Omental fat pad (tissue), 3 donors: ENCODE measurements at regions not wholly inside any gene's neighbourhood (a gene's known extent, or its start where the extent isn't known, plus 50 kb on each side); places are given as distances from the start of the nearest gene placed in this dataset.

ENCODE experiments used
- ATAC-seq: fragments of 150-250 bp; one replicate; pipeline ENCODE4 v1.9.1; 2016; ENCODE audit warnings: mild to moderate bottlenecking, moderate library complexity; ENCODE audit not compliant: low FRiP score
- DNase-seq: peaks from one replicate; pipeline ENCODE4 v3.0.0-alpha.2; 2019; ENCODE audit warnings: low spot score
- CTCF ChIP-seq, 3 donors: fragments of 450-650 bp; IDR thresholded peaks; one replicate each; pipeline ENCODE4 v1.5.1; 2016 to 2017; ENCODE audit warnings: antibody characterized with exemption in 3 of 3, mild to moderate bottlenecking in 3 of 3, moderate library complexity in 2 of 3

- ATAC-seq (no peak), DNase-seq (no peak)
- no peak for TF ChIP-seq CTCF (IDR thresholded peaks at IDR 0.05)
Measured at GRCh38 chr4:141340458-141340857, 119.8 kb downstream of the ZNF330 start.

- no peak for DNase-seq
Measured at GRCh38 chr4:141346144-141346543, 125.4 kb downstream of the ZNF330 start.

GRCh38 chr4:141347684-141348083, 127.0 kb downstream of the ZNF330 start:
- DNase-seq (no peak), ATAC-seq (no peak)
- TF ChIP-seq CTCF (IDR thresholded peaks at IDR 0.05) = no peak

More at GRCh38 chr4:141346144-141346543, 125.4 kb downstream of the ZNF330 start:
- TF ChIP-seq CTCF (IDR thresholded peaks at IDR 0.05) = no peak
- ATAC-seq = no peak

- ATAC-seq (no peak), DNase-seq (no peak)
- TF ChIP-seq CTCF (IDR thresholded peaks at IDR 0.05) = no peak
Measured at GRCh38 chr4:141348125-141348524, 127.4 kb downstream of the ZNF330 start.

- no peak for ATAC-seq
- DNase-seq = no peak
- no peak for TF ChIP-seq CTCF (IDR thresholded peaks at IDR 0.05)
Measured at GRCh38 chr4:141348573-141348972, 127.9 kb downstream of the ZNF330 start.

- ATAC-seq (no peak), DNase-seq (no peak)
- no peak for TF ChIP-seq CTCF (IDR thresholded peaks at IDR 0.05)
Measured at GRCh38 chr4:141349236-141349635, 128.5 kb downstream of the ZNF330 start.

GRCh38 chr4:141350122-141350905, 129.6 kb downstream of the ZNF330 start:
- ATAC-seq (peak; percentile 81), DNase-seq (no peak)
- TF ChIP-seq CTCF (IDR thresholded peaks at IDR 0.05) = no peak
